Right atrium auricular region (tissue), 2 donors: ENCODE measurements at regions not wholly inside any gene's neighbourhood (a gene's known extent, or its start where the extent isn't known, plus 50 kb on each side); places are given as distances from the start of the nearest gene placed in this dataset.

ENCODE experiments used
- DNase-seq: peaks from one replicate; pipeline ENCODE4 v3.0.0-alpha.2; 2019; ENCODE audit warnings: low spot score
- H3K27ac ChIP-seq, 2 donors: fragments of 200-600 bp; sonication (generic); 1 replicate in 1 of 2; 2 replicates in 1 of 2; pipeline ENCODE4 v1.5.1; 2016 to 2019
- H3K27me3 ChIP-seq, 2 donors: fragments of 200-600 bp; sonication (generic); one replicate each; pipeline versions ENCODE4 v1.5.1 to v1.6.0; 2017 to 2019
- H3K36me3 ChIP-seq: fragments of 200-600 bp; sonication (generic); one replicate; pipeline ENCODE4 v1.5.1; 2016
- H3K4me1 ChIP-seq, 2 donors: fragments of 200-600 bp; sonication (generic); one replicate each; pipeline versions ENCODE4 v1.5.1 to v1.6.0; 2017 to 2019
- H3K4me3 ChIP-seq, 2 donors: fragments of 200-600 bp; sonication (generic); 1 replicate in 1 of 2; 2 replicates in 1 of 2; pipeline ENCODE4 v1.5.1; 2017 to 2019; ENCODE audit warnings: mild to moderate bottlenecking in 1 of 2, moderate library complexity in 1 of 2
- H3K9me3 ChIP-seq, 2 donors: fragments of 200-600 bp; sonication (generic); one replicate each; pipeline ENCODE4 v1.5.1; 2019
- CTCF ChIP-seq, 2 donors: fragments of 200-600 bp; sonication (generic); IDR thresholded peaks; one replicate each; pipeline ENCODE4 v1.5.1; 2019; ENCODE audit warnings: antibody characterized with exemption in 2 of 2

DNA sequence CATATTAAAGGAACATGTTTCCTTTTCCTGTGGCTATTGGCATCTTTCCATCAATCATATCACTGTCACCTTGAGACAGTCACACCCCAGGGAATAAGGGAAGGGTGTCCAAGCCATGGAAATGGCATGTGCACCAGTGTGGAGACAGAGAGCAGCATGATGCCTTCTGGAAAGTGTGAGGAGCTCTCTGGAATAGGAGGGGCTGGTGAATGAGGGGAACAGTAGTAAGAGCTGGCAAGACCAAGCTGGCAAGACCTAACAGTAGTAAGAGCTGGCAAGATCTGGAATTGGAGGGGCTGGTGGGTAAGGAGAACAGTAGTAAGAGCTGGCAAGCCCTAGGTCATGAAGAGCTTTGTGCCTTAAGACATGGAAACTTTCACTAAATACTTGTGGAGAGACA is 186.7 kb downstream of the C1orf94 start:
- Histone ChIP-seq H3K36me3 (no peaks in the 10 kb centered on the region), H3K27me3 (no peaks in the 10 kb centered on the region), H3K9me3 (no peaks in the 10 kb centered on the region), H3K4me1 (no peaks in the 10 kb centered on the region), H3K4me3 (no peak overlapping the region), H3K27ac (no peak overlapping the region)
- DNase-seq, result no peak
- TF ChIP-seq CTCF (IDR thresholded peaks at IDR 0.05), result no peak

DNA sequence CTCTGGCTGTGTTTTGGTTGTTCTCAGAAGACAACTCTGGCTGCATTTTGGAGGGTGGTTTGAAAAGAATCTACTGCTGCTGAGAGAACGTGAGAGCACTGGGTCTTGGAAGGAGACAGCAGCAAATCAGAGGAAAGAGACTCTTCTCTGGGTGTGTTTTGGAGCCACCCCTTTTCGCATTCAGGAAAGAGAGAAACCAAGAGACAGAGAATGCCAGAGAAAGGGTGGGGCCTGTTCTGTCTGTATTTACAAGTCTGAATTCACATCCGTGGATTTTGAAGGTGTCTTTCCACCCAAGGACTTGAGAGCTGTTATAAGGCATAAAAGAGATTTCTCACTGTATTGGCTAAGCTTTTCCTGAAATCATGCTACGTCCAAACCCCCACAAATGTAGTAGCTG is 187.2 kb downstream of the C1orf94 start:
- Histone ChIP-seq H3K9me3 (no peaks in the 10 kb centered on the region), H3K36me3 (no peaks in the 10 kb centered on the region), H3K27me3 (no peaks in the 10 kb centered on the region), H3K4me1 (no peaks in the 10 kb centered on the region), H3K27ac (no peak overlapping the region), H3K4me3 (no peak overlapping the region)
- TF ChIP-seq CTCF (IDR thresholded peaks at IDR 0.05), result no peak
- no peak for DNase-seq

GRCh38 chr1:34364376-34364775 is 187.7 kb downstream of the C1orf94 start:
- DNase-seq, result no peak
- H3K9me3 ChIP-seq, result no peaks in the 10 kb centered on the region
- TF ChIP-seq CTCF (IDR thresholded peaks at IDR 0.05), result no peak

DNA sequence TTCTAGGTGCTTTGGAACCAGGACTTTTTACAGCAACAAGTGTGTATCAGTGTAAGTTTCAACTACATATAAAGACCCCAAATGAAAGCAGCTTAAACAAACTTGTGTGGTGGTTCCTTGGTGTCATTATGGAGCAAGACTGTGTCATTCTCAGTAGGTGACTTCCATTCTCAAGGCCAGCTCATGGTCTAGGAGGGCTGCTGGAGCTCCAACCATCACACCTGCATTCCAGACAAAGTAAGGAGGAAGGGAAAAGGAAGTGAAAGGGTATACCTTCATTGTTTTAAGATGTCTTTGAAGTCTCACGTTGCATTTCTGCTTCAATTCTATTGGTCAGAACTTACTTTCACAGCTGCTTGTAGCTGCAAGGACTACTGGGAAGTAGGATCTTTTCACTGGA is 188.6 kb downstream of the C1orf94 start:
- H3K4me1 ChIP-seq, result no peaks in the 10 kb centered on the region
- DNase-seq, result no peak
- no peaks in the 10 kb centered on the region for H3K9me3 ChIP-seq
- H3K27ac ChIP-seq, result no peak overlapping the region
- H3K36me3 ChIP-seq, result no peaks in the 10 kb centered on the region
- no peaks in the 10 kb centered on the region for H3K27me3 ChIP-seq
- no peak overlapping the region for H3K4me3 ChIP-seq
- TF ChIP-seq CTCF (IDR thresholded peaks at IDR 0.05), result no peak

More at GRCh38 chr1:34364376-34364775, 187.7 kb downstream of the C1orf94 start:
- Histone ChIP-seq H3K36me3 (no peaks in the 10 kb centered on the region), H3K4me3 (no peak overlapping the region), H3K4me1 (no peaks in the 10 kb centered on the region), H3K27me3 (no peaks in the 10 kb centered on the region), H3K27ac (no peak overlapping the region)

DNA sequence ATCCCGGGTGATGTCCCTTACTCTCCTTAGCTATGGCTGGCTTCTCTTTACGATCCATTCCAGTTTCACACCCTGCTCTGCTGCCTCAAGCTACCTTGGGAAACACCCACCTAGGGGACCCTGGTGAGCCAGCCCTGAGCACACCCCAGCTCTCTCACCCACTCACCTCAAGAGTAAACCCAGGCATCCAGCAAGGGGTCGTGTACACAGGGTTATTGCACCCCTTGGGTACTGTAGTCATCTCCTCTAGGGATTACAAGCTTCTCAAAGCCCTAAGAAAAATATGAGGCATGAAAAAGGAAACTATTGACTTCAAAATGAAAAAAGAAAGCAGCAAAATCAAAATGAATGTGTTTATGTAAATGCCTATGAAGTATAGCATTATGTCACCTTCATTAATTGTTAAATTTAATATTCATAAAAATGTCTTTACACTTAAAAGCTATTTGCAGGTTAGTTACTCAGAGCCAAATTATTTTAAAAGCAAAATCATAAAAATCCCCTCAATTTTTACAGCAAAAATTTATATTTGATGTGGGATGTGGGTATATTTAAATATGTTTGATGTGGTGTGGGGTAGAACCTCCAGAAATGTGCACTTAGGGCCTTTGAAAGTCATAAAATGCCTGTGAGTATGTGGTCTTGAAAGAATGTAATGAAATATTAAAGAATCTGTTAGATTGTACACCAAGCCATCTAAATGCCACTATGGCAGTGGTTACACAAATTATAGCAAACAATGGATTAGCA is 190.3 kb downstream of the C1orf94 start:
- Histone ChIP-seq H3K9me3 (no peaks in the 10 kb centered on the region), H3K36me3 (no peaks in the 10 kb centered on the region), H3K27me3 (no peaks in the 10 kb centered on the region), H3K4me3 (no peak overlapping the region), H3K4me1 (no peaks in the 10 kb centered on the region), H3K27ac (no peak overlapping the region)
- no peak for TF ChIP-seq CTCF (IDR thresholded peaks at IDR 0.05)
- DNase-seq, result no peak

GRCh38 chr1:34367954-34368353 is 191.2 kb downstream of the C1orf94 start:
- no peaks in the 10 kb centered on the region for H3K4me1 ChIP-seq
- no peak for DNase-seq
- H3K9me3 ChIP-seq, result no peaks in the 10 kb centered on the region
- no peaks in the 10 kb centered on the region for H3K27me3 ChIP-seq
- H3K36me3 ChIP-seq, result no peaks in the 10 kb centered on the region
- no peak for TF ChIP-seq CTCF (IDR thresholded peaks at IDR 0.05)
- no peak overlapping the region for H3K4me3 ChIP-seq
- H3K27ac ChIP-seq, result no peak overlapping the region
